ENCODE measurements at regions not wholly inside any gene's neighbourhood (a gene's known extent, or its start where the extent isn't known, plus 50 kb on each side); places are given as distances from the start of the nearest gene placed in this dataset.

DNA sequence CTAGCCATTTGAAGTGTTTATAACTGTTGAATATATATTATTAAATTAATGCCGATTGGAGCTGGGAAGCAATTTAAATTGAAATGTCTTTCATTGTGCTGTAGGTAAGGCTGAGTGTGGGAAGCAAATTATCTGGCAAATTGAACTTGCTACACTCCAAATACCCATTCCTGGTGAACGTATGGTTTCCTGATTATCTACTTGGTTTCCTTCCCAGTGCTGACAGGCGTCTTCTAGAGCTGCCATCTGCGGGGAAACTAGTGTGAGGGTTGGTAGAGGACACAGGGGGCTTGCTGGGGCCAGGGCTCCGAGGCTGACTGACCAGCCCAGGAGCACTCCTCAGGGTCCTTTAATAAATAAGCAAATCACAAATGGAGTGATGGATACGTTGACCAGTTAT, 581.4 kb upstream of the LMCD1 start:
- TF ChIP-seq CTCF (IDR thresholded peaks at IDR 0.05) (no peak), POLR2A (IDR thresholded peaks at IDR 0.05) (no peak)
